WERI-Rb-1 (cell line): ENCODE measurements at regions not wholly inside any gene's neighbourhood (a gene's known extent, or its start where the extent isn't known, plus 50 kb on each side); places are given as distances from the start of the nearest gene placed in this dataset.
"Not testable (repeated sequence)": the region's sequence is repeated elsewhere in the genome, so short reads cannot be mapped to it uniquely, and the experiment has no call there.

Experiments used
- DNase-seq: peaks from one replicate; pipeline ENCODE4 v3.0.0-alpha.2; 2020
- H3K27ac ChIP-seq: fragments of 250-450 bp; sonication (Bioruptor Pico); 2 replicates; pipeline ENCODE4 v1.5.1; 2020; ENCODE audit warnings: mild to moderate bottlenecking, moderate library complexity
- H3K27me3 ChIP-seq: fragments of 250-450 bp; sonication (Bioruptor Pico); 2 replicates; pipeline ENCODE4 v1.5.1; 2021; ENCODE audit warnings: mild to moderate bottlenecking, low read depth, moderate library complexity; ENCODE audit not compliant: insufficient read depth, severe bottlenecking
- H3K36me3 ChIP-seq: fragments of 250-450 bp; sonication (Bioruptor Pico); 2 replicates; pipeline ENCODE4 v1.5.1; 2020; ENCODE audit warnings: mild to moderate bottlenecking, moderate library complexity
- H3K4me3 ChIP-seq: 2 replicates; pipeline ENCODE4 v1.5.1; 2011; ENCODE audit warnings: low read depth, mild to moderate bottlenecking, control low read depth, low read length
- H3K9me3 ChIP-seq: fragments of 250-450 bp; sonication (Bioruptor Pico); 2 replicates; pipeline ENCODE4 v1.5.1; 2021; ENCODE audit warnings: mild to moderate bottlenecking, moderate library complexity; ENCODE audit not compliant: severe bottlenecking
- TF ChIP-seq, protein P1 (sequence below): IDR thresholded peaks from 2 replicates; pipeline ENCODE4 v1.5.1; 2011; ENCODE audit warnings: low read depth, mild to moderate bottlenecking, control low read depth, inconsistent platforms, low read length

DNA sequence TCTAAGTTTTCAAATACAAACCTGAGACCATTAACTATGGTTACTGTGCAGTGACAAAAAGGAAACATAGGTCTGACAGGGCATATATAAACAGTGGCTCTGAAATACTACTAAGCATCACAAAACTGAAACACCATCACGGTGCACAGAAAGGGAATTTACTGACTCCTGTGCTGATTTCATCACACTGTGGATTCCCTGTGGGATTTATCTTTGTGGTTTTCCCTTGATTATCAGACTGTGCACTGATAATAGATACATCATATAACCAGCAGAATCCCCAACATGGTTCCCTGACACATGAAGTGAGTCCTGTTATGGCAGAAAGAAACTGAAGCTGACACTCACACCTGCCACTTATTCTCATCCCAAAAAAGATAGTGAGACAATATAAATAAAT, 676.3 kb upstream of the KCND2 start:
- H3K4me3 ChIP-seq, result no peak overlapping the region
- no peaks in the 10 kb centered on the region for H3K36me3 ChIP-seq
- DNase-seq, result no peak
- TF ChIP-seq, protein P1, sequence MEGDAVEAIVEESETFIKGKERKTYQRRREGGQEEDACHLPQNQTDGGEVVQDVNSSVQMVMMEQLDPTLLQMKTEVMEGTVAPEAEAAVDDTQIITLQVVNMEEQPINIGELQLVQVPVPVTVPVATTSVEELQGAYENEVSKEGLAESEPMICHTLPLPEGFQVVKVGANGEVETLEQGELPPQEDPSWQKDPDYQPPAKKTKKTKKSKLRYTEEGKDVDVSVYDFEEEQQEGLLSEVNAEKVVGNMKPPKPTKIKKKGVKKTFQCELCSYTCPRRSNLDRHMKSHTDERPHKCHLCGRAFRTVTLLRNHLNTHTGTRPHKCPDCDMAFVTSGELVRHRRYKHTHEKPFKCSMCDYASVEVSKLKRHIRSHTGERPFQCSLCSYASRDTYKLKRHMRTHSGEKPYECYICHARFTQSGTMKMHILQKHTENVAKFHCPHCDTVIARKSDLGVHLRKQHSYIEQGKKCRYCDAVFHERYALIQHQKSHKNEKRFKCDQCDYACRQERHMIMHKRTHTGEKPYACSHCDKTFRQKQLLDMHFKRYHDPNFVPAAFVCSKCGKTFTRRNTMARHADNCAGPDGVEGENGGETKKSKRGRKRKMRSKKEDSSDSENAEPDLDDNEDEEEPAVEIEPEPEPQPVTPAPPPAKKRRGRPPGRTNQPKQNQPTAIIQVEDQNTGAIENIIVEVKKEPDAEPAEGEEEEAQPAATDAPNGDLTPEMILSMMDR, result no peak
- no peaks in the 10 kb centered on the region for H3K9me3 ChIP-seq
- H3K27ac ChIP-seq, result no peak overlapping the region
- no peaks in the 10 kb centered on the region for H3K27me3 ChIP-seq

DNA sequence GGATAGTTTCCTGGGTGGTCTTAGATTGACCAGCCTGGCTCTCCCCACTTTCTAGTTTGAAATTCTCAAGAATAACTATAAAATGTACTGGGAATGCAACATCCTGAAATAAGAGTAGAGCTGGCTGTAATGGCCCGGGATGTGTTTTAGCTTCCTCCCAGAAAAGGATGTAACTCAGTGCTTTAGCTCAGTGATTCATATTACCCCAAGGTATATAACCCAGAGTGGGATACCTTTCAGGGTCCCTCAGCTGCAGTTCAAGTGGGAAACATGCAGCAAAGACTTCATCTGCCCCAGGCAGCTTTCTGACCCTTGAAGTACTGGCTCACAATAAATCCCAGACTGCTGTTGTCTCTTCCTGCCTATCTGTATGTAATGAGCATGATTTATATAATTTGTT, 666.7 kb upstream of the KCND2 start:
- Histone ChIP-seq H3K9me3 (no peaks in the 10 kb centered on the region), H3K27ac (no peak overlapping the region), H3K4me3 (no peak overlapping the region), H3K36me3 (no peaks in the 10 kb centered on the region), H3K27me3 (no peaks in the 10 kb centered on the region)
- DNase-seq, result no peak
- TF ChIP-seq, protein P1, result no peak

DNA sequence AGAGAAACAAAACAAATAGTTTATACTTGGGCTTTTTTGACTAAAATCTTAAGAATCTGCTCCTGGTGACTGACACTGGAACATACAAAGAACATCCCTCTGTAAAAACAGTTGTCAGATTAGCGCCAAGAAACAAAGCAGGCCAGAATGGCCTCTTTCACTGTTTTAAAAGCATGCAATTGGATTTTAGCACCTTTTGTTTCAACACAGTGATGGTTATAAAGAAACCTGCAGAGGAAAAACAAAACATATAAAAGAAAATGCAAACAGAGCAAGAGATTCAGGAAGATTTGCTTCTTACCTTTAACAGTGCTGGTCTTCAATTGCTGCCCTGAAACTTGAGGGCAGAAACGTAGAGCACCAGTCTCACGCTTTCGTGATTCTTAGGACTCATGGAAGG, 652.2 kb upstream of the KCND2 start:
- TF ChIP-seq, protein P1, result no peak

DNA sequence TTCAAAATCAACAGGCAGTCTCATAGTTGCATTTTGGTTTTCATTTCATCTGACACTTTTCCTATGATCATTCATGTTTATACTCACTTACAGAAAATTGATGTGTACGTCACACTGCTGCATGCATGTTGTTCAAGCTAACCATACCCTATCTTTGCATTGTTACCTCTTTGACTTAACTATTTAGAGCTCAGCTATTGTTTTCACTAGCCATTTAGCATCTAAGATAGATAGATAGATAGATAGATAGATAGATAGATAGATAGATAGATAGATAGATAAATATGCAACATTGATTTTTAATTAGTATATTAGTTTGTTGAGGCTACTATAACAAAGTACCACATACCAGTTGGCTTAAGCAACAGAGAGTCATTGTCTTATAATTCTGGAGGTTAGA, 649.5 kb upstream of the KCND2 start:
- no peak overlapping the region for H3K27ac ChIP-seq
- no peak for DNase-seq
- H3K9me3 ChIP-seq, result no peaks in the 10 kb centered on the region
- no peaks in the 10 kb centered on the region for H3K27me3 ChIP-seq
- no peaks in the 10 kb centered on the region for H3K36me3 ChIP-seq
- TF ChIP-seq, protein P1, result no peak
- no peak overlapping the region for H3K4me3 ChIP-seq

More for the DNA sequence above, 652.2 kb upstream of the KCND2 start:
- DNase-seq, result no peak
- Histone ChIP-seq H3K27ac (no peak overlapping the region), H3K4me3 (no peak overlapping the region), H3K27me3 (no peaks in the 10 kb centered on the region), H3K9me3 (no peaks in the 10 kb centered on the region), H3K36me3 (no peaks in the 10 kb centered on the region)

DNA sequence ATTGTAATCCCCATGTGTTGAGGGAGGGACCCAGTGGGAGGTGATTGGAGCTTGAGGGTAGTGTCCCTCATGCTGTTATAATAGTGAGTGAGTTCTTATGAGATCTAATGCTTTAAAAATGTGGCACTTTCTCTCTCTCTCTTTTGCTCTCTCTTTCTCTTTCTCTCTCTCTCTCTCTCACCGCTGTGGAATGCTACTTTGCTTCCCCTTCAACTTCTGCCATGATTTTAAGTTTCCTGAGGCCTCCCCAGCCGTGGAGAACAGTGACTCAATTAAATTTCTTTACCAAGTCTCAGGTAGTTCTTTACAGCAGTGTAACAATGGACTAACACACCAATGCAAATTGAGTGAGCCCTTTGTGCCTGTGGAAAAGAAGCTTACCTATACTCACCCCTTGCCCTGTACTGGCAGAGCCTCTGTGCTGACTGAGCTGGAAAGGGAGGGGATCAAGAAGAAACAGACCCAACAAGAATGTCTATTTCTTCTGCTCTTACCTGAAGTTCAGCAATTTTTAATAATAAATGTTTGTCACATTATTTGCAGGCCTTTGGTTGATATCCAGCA, 642.5 kb upstream of the KCND2 start:
- no peak overlapping the region for H3K27ac ChIP-seq
- H3K9me3 ChIP-seq, result no peaks in the 10 kb centered on the region
- no peak overlapping the region for H3K4me3 ChIP-seq
- TF ChIP-seq, protein P1, result no peak
- no peak for DNase-seq
- no peaks in the 10 kb centered on the region for H3K27me3 ChIP-seq
- H3K36me3 ChIP-seq, result no peaks in the 10 kb centered on the region

DNA sequence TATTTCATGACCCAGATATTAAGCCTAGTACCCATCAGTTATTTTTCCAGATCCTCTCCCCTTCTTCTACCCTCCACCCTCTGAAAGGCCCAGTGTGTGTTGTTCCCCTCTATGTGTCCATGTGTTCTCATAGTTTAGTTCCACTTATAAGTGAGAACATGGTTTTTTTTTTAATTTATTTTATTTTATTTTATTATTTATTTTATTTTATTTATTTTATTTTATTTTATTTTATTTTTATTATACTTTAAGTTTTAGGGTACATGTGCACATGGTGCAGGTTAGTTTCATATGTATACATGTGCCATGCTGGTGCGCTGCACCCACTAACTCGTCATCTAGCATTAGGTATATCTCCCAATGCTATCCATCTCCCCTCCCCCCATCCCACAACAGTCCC, 639.2 kb upstream of the KCND2 start:
- H3K36me3 ChIP-seq, H3K27ac ChIP-seq, DNase-seq, H3K9me3 ChIP-seq, H3K27me3 ChIP-seq, H3K4me3 ChIP-seq: not testable (repeated sequence)
